MG63 (cell line): ENCODE measurements at regions not wholly inside any gene's neighbourhood (a gene's known extent, or its start where the extent isn't known, plus 50 kb on each side); places are given as distances from the start of the nearest gene placed in this dataset.

Experiments used
- DNase-seq: peaks from one replicate; pipeline ENCODE4 v3.0.0-alpha.2; 2020
- H3K27me3 ChIP-seq: fragments of 250-450 bp; sonication (Bioruptor Pico); 2 replicates; pipeline ENCODE4 v1.5.1; 2020; ENCODE audit warnings: mild to moderate bottlenecking, moderate library complexity
- H3K36me3 ChIP-seq: fragments of 250-450 bp; sonication (Bioruptor Pico); 2 replicates; pipeline ENCODE4 v1.5.1; 2020; ENCODE audit warnings: mild to moderate bottlenecking, moderate library complexity
- H3K4me3 ChIP-seq: fragments of 250-450 bp; sonication (Bioruptor Pico); 2 replicates; pipeline ENCODE4 v1.5.1; 2020; ENCODE audit warnings: mild to moderate bottlenecking, moderate library complexity
- H3K9me3 ChIP-seq: fragments of 250-450 bp; sonication (Bioruptor Pico); 2 replicates; pipeline ENCODE4 v1.5.1; 2020; ENCODE audit warnings: mild to moderate bottlenecking, moderate library complexity

- no peaks in the 10 kb centered on the region for H3K9me3 ChIP-seq
- H3K36me3 ChIP-seq = no peaks in the 10 kb centered on the region
- no peak overlapping the region for H3K4me3 ChIP-seq
- H3K27me3 ChIP-seq = no peaks in the 10 kb centered on the region
- no peak for DNase-seq
Measured at GRCh38 chr20:40565682-40566040, 123.4 kb downstream of the MAFB start.

DNA sequence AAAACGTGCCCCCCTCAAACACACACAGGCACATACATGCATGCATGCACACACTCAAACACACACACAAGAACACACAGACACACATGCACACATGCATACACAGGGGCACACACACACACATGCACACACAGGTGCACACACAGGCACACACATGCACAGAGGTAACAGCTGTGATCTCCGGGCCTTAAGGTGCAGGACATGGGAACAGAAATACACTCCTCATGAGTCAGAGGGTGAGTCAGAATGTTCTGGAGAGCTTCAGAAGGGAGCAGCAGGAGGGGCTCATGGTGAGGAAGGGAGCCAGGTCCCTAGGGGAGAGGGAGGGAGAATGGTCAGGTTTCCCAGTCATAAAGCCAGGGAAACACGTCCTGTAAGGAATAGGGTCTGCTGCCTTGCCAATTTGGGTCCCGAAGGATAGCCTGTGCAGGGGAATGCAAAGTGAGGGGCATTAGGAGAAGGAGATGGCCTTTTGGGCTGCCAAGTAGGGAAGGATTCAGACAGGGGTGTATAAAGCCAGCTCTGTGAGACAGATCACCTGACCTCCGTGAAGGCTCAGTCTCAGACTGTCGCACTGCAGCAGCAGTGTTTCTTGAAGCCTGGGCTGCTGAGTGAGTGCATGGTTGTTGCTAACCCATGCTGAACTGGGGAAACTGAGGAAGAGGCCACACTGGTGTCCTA is 123.9 kb downstream of the MAFB start:
- no peaks in the 10 kb centered on the region for H3K9me3 ChIP-seq
- H3K36me3 ChIP-seq = no peaks in the 10 kb centered on the region
- peak; percentile 86 for DNase-seq
- H3K27me3 ChIP-seq = no peaks in the 10 kb centered on the region
- no peak overlapping the region for H3K4me3 ChIP-seq

- Histone ChIP-seq H3K9me3 (no peaks in the 10 kb centered on the region), H3K27me3 (no peaks in the 10 kb centered on the region), H3K36me3 (no peaks in the 10 kb centered on the region), H3K4me3 (no peak overlapping the region)
- peak; percentile 44 for DNase-seq
Measured at GRCh38 chr20:40563296-40563950, 125.6 kb downstream of the MAFB start.

GRCh38 chr20:40562031-40562430 is 127.0 kb downstream of the MAFB start:
- H3K27me3 ChIP-seq = no peaks in the 10 kb centered on the region
- no peaks in the 10 kb centered on the region for H3K9me3 ChIP-seq
- DNase-seq = peak; percentile 13
- no peak overlapping the region for H3K4me3 ChIP-seq
- no peaks in the 10 kb centered on the region for H3K36me3 ChIP-seq

- Histone ChIP-seq H3K9me3 (no peaks in the 10 kb centered on the region), H3K27me3 (no peaks in the 10 kb centered on the region), H3K36me3 (no peaks in the 10 kb centered on the region), H3K4me3 (no peak overlapping the region)
- no peak for DNase-seq
Measured at GRCh38 chr20:40561187-40561586, 127.8 kb downstream of the MAFB start.

- Histone ChIP-seq H3K9me3 (peaks cover 5% of the 10 kb centered on the region; the same call in 1 of the 2 replicates), H3K4me3 (no peak overlapping the region), H3K36me3 (no peaks in the 10 kb centered on the region), H3K27me3 (no peaks in the 10 kb centered on the region)
- DNase-seq = no peak
Measured at GRCh38 chr20:40558212-40558611, 130.8 kb downstream of the MAFB start.

DNA sequence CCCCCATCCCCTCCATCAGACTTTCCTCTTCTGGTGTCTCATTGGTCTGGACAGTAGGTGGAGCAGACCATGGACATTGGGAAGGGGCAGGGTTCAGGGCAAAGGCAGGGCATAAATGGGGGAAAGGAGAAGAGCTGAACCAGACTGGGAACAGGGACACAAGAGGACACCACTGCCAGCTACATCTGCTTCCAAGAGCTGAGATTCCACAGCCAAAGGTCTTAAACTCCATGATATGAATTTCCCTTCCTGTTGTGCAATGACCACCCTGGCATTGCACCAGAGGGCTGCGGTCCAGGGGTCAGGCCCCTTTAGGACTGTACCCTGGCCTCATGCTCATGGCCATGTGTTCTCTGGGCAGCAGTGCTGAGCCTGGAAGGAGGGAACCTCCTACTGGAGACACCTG is 137.9 kb downstream of the MAFB start:
- H3K36me3 ChIP-seq = no peaks in the 10 kb centered on the region
- DNase-seq = no peak
- H3K4me3 ChIP-seq = no peak overlapping the region
- peaks cover 5% of the 10 kb centered on the region; the same call in 1 of the 2 replicates for H3K9me3 ChIP-seq
- H3K27me3 ChIP-seq = no peaks in the 10 kb centered on the region

DNA sequence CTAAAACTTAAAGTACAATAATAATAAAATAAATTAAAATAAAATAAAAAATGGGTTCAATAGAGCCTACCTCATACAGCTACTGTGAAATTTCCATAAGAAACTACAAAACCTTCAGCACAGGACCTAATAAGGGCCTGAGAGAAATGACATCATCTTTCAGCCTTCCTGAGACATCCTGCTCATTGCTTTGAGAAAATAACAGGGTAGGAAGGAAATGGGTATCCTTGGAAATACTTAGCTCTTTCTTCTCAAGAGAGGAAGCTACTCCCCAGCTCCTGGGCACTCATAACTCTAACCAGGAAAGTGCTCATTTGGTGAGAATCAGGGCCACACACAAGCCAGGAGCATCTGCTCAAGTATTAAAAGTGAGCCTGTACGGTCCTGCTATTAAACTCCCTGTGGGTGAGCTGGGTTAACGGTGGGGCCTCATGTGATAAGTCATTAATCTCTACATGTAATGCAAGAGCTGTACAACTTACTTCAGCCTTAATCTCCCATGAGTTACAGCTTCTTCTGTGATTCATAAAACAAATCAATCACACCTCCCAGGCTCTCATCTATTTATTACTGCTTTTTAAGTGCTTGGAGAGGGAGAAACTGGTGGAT is 141.4 kb downstream of the MAFB start:
- no peaks in the 10 kb centered on the region for H3K9me3 ChIP-seq
- DNase-seq = no peak
- no peaks in the 10 kb centered on the region for H3K36me3 ChIP-seq
- H3K4me3 ChIP-seq = no peak overlapping the region
- no peaks in the 10 kb centered on the region for H3K27me3 ChIP-seq

GRCh38 chr20:40545478-40545877 is 143.6 kb downstream of the MAFB start:
- H3K9me3 ChIP-seq = no peaks in the 10 kb centered on the region
- no peak overlapping the region for H3K4me3 ChIP-seq
- H3K36me3 ChIP-seq = no peaks in the 10 kb centered on the region
- no peak for DNase-seq
- H3K27me3 ChIP-seq = no peaks in the 10 kb centered on the region

DNA sequence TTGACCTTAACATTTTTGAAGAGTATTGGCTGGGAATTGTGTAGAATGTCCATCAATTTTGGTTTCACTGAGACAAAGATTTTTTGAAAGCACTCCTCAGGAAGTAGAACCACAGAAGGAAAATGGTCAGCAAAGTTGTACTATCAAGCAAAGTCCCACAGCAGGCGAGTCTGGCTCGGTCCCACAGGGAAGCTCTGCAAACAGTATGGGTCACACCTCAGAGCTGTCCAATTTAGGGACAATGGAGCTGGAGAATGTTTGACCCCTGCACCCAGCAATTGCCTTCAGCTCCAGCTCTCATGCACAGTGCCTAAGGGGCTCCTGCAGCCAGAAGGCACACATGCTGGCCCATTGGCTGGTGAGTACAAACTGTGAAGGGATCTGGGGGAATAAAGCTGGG is 147.0 kb downstream of the MAFB start:
- H3K36me3 ChIP-seq = no peaks in the 10 kb centered on the region
- H3K9me3 ChIP-seq = no peaks in the 10 kb centered on the region; the same call in 1 of the 2 replicates
- no peaks in the 10 kb centered on the region; the same call in 1 of the 2 replicates for H3K27me3 ChIP-seq
- no peak overlapping the region for H3K4me3 ChIP-seq
- DNase-seq = no peak

DNA sequence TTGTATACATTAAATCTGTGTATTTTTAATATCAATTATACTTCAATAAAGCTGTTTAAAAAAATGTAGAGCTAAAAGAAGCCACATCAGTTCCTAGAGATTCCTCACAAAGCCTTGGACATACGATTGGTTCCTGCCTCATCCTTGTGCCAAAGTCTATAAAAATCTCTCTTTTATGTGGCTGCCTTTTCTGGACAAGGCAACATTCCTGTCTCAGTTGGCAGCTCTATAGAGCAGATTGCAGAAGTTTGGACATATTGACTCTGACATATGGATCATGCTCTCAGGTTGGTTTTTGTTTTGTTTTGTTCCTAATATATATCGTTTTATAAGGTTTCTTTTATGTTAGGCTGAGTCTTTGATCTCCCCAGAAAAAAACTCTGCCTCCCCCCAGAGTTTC is 148.9 kb downstream of the MAFB start:
- Histone ChIP-seq H3K4me3 (no peak overlapping the region), H3K36me3 (no peaks in the 10 kb centered on the region), H3K27me3 (no peaks in the 10 kb centered on the region; the same call in 1 of the 2 replicates), H3K9me3 (no peaks in the 10 kb centered on the region; the same call in 1 of the 2 replicates)
- no peak for DNase-seq

GRCh38 chr20:40538131-40538530 is 150.9 kb downstream of the MAFB start:
- DNase-seq = no peak
- Histone ChIP-seq H3K36me3 (no peaks in the 10 kb centered on the region), H3K27me3 (no peaks in the 10 kb centered on the region; the same call in 1 of the 2 replicates), H3K4me3 (no peak overlapping the region), H3K9me3 (peaks cover 4% of the 10 kb centered on the region)

DNA sequence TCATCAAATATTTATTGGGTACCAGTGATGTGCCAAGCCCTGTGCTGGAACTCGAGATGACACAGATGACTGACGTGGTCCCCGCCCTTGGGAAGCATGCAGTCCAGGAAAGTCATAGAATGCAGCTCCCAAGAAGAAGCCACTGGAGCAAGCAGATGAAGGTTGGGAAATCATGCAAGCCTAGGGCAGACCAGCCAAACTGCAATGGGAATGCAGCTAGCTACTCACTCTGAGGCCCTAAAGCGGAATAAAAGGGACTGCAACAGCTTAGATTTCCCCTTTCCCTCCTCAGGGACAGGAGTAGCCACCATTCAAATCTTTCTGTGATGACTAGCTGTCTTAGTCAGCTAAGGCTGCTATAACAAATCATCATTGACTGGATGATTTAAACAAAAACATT is 152.2 kb downstream of the MAFB start:
- H3K4me3 ChIP-seq = no peak overlapping the region

DNA sequence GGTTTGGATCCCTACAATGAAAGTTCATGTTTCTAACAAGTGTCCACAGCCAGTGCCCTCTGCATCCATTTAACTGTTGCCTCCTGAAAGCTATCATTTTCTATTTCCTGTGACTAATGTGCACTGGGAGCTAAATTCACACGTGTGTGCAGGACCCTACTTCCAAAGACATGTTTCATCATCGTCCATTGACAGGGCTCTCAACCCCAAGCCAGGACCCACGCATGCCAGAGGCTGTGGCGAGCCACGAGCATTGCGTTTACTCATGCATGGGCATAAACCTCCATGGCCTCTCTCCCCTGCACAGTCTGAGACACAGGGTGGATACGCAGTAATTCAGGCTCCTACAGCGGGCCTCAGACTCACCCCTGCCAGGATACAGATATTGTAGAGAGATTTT is 153.2 kb downstream of the MAFB start:
- Histone ChIP-seq H3K9me3 (peaks cover 27% of the 10 kb centered on the region), H3K27me3 (no peaks in the 10 kb centered on the region; the same call in 1 of the 2 replicates), H3K36me3 (no peaks in the 10 kb centered on the region), H3K4me3 (no peak overlapping the region)
- no peak for DNase-seq

More for the DNA sequence above, 152.2 kb downstream of the MAFB start:
- DNase-seq = no peak
- peaks cover 17% of the 10 kb centered on the region for H3K9me3 ChIP-seq
- no peaks in the 10 kb centered on the region; the same call in 1 of the 2 replicates for H3K27me3 ChIP-seq
- H3K36me3 ChIP-seq = no peaks in the 10 kb centered on the region

GRCh38 chr20:40532103-40532502 is 156.9 kb downstream of the MAFB start:
- H3K36me3 ChIP-seq = no peaks in the 10 kb centered on the region
- peak; percentile 16 for DNase-seq
- no peaks in the 10 kb centered on the region for H3K27me3 ChIP-seq
- H3K9me3 ChIP-seq = peaks cover 28% of the 10 kb centered on the region
- no peak overlapping the region for H3K4me3 ChIP-seq

DNA sequence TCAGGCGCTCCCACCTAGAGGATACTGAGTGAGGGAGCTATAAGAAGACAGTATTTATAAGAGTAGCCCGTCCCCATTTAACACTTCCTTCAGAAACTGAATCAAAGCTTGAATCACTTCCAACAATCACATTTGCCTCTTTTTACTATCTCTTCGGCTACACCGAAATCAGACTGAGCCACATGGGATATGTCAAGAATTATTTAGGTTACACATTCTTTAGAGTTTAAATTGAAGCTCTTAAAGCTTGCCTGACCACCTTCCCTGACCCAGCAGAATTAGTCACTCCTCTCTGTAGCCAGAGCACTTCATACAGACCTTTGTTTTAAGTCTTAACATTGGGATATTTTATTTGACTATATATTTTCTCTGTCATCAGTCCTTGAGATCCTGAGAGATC is 163.7 kb downstream of the MAFB start:
- Histone ChIP-seq H3K27me3 (no peaks in the 10 kb centered on the region), H3K4me3 (no peak overlapping the region), H3K36me3 (no peaks in the 10 kb centered on the region), H3K9me3 (0 out of 2 replicates have a peak, but pooled peaks cover 4% of the 10 kb centered on the region)
- DNase-seq = peak; percentile 42

DNA sequence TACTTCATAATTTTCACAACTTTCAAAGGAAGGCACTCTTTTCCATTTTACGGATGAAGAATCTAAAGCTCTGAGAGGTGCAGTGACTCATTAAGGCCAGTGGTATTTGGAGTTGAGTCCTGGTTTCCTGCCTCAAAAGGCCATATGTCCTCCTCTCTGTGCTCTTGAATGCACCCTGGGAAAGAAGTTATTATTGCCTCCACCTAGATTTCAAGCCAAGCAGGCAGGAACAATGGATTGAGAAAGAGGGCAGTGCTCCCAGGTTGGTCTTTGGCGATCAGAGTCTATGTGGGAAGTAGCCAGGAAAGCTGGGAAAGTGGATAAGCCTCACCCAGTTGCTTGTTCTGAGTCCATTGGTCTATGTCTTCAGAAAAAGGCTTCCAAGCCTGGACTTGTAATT is 165.0 kb downstream of the MAFB start:
- 0 out of 2 replicates have a peak, but pooled peaks cover 4% of the 10 kb centered on the region for H3K9me3 ChIP-seq
- no peaks in the 10 kb centered on the region for H3K27me3 ChIP-seq
- no peak for DNase-seq
- no peaks in the 10 kb centered on the region for H3K36me3 ChIP-seq
- no peak overlapping the region for H3K4me3 ChIP-seq
